GM12873 (cell line): ENCODE measurements at regions not wholly inside any gene's neighbourhood (a gene's known extent, or its start where the extent isn't known, plus 50 kb on each side); places are given as distances from the start of the nearest gene placed in this dataset.

Source experiments
- CTCF ChIP-seq: IDR thresholded peaks from 2 replicates; pipeline ENCODE4 v1.5.1; 2012; ENCODE audit warnings: low read depth, mild to moderate bottlenecking, moderate library complexity, low read length, control low read depth; ENCODE audit not compliant: insufficient read depth; ENCODE audit errors: missing control alignments

GRCh38 chr5:110255194-110255593 is 471.3 kb downstream of the TMEM232 start:
- no peak for TF ChIP-seq CTCF

GRCh38 chr5:110256298-110256697 is 470.2 kb downstream of the TMEM232 start:
- no peak for TF ChIP-seq CTCF

- TF ChIP-seq CTCF = no peak
Measured at GRCh38 chr5:110257971-110258370, 468.5 kb downstream of the TMEM232 start.

GRCh38 chr5:110258460-110259216 is 467.8 kb downstream of the TMEM232 start:
- no peak for TF ChIP-seq CTCF

GRCh38 chr5:110262749-110263148 is 463.7 kb downstream of the TMEM232 start:
- no peak for TF ChIP-seq CTCF

GRCh38 chr5:110264661-110265060 is 461.8 kb downstream of the TMEM232 start:
- no peak for TF ChIP-seq CTCF

GRCh38 chr5:110265162-110265561 is 461.3 kb downstream of the TMEM232 start:
- TF ChIP-seq CTCF = no peak
